Fibroblast of lung (primary cell): ENCODE measurements at regions not wholly inside any gene's neighbourhood (a gene's known extent, or its start where the extent isn't known, plus 50 kb on each side); places are given as distances from the start of the nearest gene placed in this dataset.

Source experiments
- CTCF ChIP-seq, 2 donors: IDR thresholded peaks in 1 of 2; conservative IDR thresholded peaks in 1 of 2; 1 replicate in 1 of 2; 2 replicates in 1 of 2; pipeline ENCODE4 v1.5.1; 2011 to 2012; ENCODE audit warnings: low read length in 2 of 2, control low read depth in 1 of 2, inconsistent platforms in 1 of 2, low read depth in 1 of 2, mild to moderate bottlenecking in 1 of 2
- EZH2 ChIP-seq: IDR thresholded peaks from 2 replicates; pipeline ENCODE4 v1.5.1; 2012; ENCODE audit warnings: low read length, control low read depth, mild to moderate bottlenecking; ENCODE audit errors: missing control alignments

- TF ChIP-seq EZH2: no peak
- no peak for TF ChIP-seq CTCF (conservative IDR thresholded peaks at IDR 0.05 in 1 of 2, IDR thresholded peaks at IDR 0.05 in 1 of 2; ENCODE audit: low read depth in 1 of 2, low read length in 2 of 2)
Measured at GRCh38 chr7:38049679-38050078, 128.4 kb upstream of the STARD3NL start.
